ENCODE measurements at regions not wholly inside any gene's neighbourhood (a gene's known extent, or its start where the extent isn't known, plus 50 kb on each side); places are given as distances from the start of the nearest gene placed in this dataset.

DNA sequence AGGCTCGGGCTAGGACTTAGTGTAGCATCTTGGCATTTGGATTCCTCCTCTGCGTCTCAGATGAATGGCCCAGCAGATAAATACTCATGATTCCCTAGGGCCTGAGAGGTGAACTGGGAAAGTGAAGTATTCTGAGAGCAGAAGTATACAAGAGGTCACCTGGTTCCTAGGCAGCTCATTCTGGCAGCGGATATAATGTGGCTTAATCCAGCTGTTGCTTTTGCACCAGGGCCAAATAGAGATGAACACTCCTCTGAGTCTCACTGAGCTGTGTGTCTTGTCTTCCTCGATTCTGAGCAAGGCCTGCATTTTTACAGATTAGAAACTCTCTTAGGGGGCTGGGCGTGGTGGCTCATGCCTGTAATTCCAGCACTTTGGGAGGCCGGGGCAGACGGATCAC lies 196.1 kb downstream of the SLC4A3 start:
- H3K9ac ChIP-seq (ENCODE audit: low read depth, low read length): no peak overlapping the region
- H3K9me3 ChIP-seq (replicated peaks; ENCODE audit: low read length): no peaks in the 10 kb centered on the region
- H3K4me1 ChIP-seq (ENCODE audit: control insufficient read depth, insufficient read depth, low read length): no peaks in the 10 kb centered on the region
- no peak overlapping the region for H3K4me3 ChIP-seq (ENCODE audit: low read length)
- no peak overlapping the region for H3K4me2 ChIP-seq (ENCODE audit: low read length)
- H3K36me3 ChIP-seq (ENCODE audit: insufficient read depth, low read length): no peaks in the 10 kb centered on the region
- H3K27me3 ChIP-seq (ENCODE audit: control insufficient read depth, insufficient read depth, low read length): no peaks in the 10 kb centered on the region

DNA sequence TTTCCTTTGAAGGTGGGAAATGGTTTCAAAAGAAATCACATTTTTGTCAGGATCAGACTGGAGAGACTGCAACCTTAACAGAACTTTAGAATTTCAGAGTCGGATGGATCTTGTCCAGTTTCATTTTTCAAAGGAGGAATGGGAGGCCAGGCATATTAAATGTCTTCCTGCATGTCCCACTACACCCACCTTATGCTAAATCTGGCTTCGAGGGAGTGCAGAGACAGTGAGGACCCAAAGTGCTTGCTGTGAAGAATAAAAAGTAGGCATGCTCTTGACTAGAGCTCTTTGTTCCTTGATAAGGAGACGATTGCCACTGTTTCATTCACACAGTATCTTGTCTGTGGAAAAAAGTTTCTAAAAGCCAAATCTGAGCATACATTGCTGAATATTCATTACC lies 197.6 kb downstream of the SLC4A3 start:
- Histone ChIP-seq H3K36me3 (ENCODE audit: insufficient read depth, low read length) (no peaks in the 10 kb centered on the region), H3K4me3 (ENCODE audit: low read length) (no peak overlapping the region), H3K27me3 (ENCODE audit: control insufficient read depth, insufficient read depth, low read length) (no peaks in the 10 kb centered on the region), H3K9me3 (replicated peaks; ENCODE audit: low read length) (no peaks in the 10 kb centered on the region), H3K9ac (ENCODE audit: low read depth, low read length) (no peak overlapping the region), H3K4me1 (ENCODE audit: control insufficient read depth, insufficient read depth, low read length) (no peaks in the 10 kb centered on the region), H3K4me2 (ENCODE audit: low read length) (no peak overlapping the region)

DNA sequence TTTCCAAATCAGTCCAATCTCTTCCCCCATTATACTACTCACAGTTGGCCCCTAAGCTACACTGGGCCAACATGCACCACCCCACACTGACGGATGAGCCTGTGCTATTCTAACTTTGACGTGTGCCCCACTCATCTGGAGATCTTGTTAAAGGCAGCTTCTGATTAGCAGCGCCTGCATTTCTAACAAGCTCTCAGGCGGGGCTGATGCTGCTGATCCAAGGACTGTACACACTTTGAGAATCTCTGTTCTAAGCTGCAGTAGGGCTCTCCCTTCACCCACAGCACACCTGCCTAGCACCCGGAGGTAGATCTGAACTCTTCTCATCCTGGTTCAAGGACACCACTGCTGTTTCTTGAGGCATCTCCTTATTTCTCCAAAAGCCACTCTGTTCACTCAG lies 200.7 kb downstream of the SLC4A3 start:
- Histone ChIP-seq H3K4me1 (ENCODE audit: control insufficient read depth, insufficient read depth, low read length) (no peaks in the 10 kb centered on the region), H3K9ac (ENCODE audit: low read depth, low read length) (no peak overlapping the region), H3K36me3 (ENCODE audit: insufficient read depth, low read length) (no peaks in the 10 kb centered on the region), H3K4me3 (ENCODE audit: low read length) (no peak overlapping the region), H3K9me3 (replicated peaks; ENCODE audit: low read length) (no peaks in the 10 kb centered on the region), H3K4me2 (ENCODE audit: low read length) (no peak overlapping the region), H3K27me3 (ENCODE audit: control insufficient read depth, insufficient read depth, low read length) (no peaks in the 10 kb centered on the region)

DNA sequence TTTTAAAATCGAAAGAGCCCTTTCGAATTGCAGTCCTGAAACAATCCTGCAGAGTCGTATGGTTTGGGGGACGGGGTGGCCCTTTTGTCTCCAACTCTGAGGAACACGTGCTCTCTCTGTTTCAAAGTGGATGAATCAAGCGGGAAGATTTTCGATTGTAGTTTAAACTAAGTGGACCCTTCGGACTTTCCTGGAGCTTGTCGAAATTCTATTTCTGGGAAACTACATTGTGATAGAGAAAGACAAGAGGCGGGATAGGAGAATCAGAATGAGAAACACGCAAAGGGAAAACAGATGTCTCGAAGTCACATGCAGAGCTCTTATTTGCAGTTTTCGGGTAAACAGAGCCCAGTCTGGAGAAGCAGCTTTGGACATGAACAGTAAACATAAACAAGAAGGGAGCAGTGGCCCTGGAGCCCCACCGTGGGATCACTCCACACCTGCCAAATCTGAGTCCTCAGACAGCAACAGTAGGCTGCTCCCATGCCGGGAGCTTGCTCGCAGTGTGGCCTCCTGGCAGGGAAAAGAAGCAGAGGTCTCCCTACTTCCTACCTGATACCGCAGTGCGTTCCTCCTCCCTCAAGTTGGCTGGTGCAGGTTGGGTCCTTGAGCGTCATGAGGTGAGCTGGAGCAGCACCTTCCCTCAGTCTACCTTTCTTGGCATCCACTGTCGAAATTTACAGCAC lies 202.4 kb downstream of the SLC4A3 start:
- H3K36me3 ChIP-seq (ENCODE audit: insufficient read depth, low read length): no peaks in the 10 kb centered on the region
- no peaks in the 10 kb centered on the region for H3K4me1 ChIP-seq (ENCODE audit: control insufficient read depth, insufficient read depth, low read length)
- H3K9me3 ChIP-seq (replicated peaks; ENCODE audit: low read length): no peaks in the 10 kb centered on the region
- no peak overlapping the region for H3K9ac ChIP-seq (ENCODE audit: low read depth, low read length)
- no peaks in the 10 kb centered on the region for H3K27me3 ChIP-seq (ENCODE audit: control insufficient read depth, insufficient read depth, low read length)
- H3K4me3 ChIP-seq (ENCODE audit: low read length): no peak overlapping the region
- no peak overlapping the region for H3K4me2 ChIP-seq (ENCODE audit: low read length)

DNA sequence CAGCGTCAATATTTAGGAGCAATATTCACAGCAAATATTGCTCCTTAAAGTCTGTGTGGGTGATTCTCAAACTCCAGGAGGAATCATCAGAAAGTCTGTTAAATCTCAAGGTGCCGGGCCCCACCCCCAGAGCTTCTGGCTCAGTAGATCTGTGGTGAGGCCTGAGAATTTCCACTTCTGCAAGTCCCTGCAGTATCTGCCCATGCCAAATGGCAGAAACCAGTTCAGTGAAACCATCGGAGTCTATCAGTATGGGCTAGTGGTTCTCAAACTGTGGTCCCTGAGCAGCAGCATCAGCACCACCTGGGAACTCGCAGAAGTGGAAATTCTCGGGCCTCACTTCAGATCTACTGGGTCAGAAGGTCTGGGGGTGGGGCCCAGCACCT lies 202.9 kb downstream of the SLC4A3 start:
- H3K9ac ChIP-seq (ENCODE audit: low read depth, low read length): no peak overlapping the region
- no peaks in the 10 kb centered on the region for H3K27me3 ChIP-seq (ENCODE audit: control insufficient read depth, insufficient read depth, low read length)
- H3K4me2 ChIP-seq (ENCODE audit: low read length): no peak overlapping the region
- no peak overlapping the region for H3K4me3 ChIP-seq (ENCODE audit: low read length)
- H3K36me3 ChIP-seq (ENCODE audit: insufficient read depth, low read length): no peaks in the 10 kb centered on the region
- H3K9me3 ChIP-seq (replicated peaks; ENCODE audit: low read length): no peaks in the 10 kb centered on the region
- no peaks in the 10 kb centered on the region for H3K4me1 ChIP-seq (ENCODE audit: control insufficient read depth, insufficient read depth, low read length)

DNA sequence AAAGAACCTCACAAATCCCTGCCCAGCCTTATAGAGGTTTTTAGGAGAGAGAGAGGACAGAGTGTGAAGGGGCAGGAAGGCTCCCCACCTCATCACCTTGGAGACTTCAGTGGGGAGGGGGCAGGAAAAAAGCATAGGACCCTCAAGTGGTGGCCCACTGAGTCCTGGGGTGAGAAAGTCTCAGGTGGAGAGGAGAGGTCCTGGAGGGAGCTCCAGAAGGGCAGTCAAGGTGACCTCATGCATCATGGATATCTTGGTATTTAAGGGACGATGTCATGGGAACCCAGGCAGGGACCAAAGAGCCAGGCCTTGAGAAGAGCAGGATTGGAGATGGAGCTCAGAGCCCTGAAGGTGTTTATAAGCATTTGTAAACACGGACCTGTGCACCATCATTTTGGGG lies 204.5 kb downstream of the SLC4A3 start:
- no peak overlapping the region for H3K9ac ChIP-seq (ENCODE audit: low read depth, low read length)
- H3K27me3 ChIP-seq (ENCODE audit: control insufficient read depth, insufficient read depth, low read length): no peaks in the 10 kb centered on the region
- H3K4me3 ChIP-seq (ENCODE audit: low read length): no peak overlapping the region
- no peak overlapping the region for H3K4me2 ChIP-seq (ENCODE audit: low read length)
- no peaks in the 10 kb centered on the region for H3K36me3 ChIP-seq (ENCODE audit: insufficient read depth, low read length)
- H3K9me3 ChIP-seq (replicated peaks; ENCODE audit: low read length): no peaks in the 10 kb centered on the region
- no peaks in the 10 kb centered on the region for H3K4me1 ChIP-seq (ENCODE audit: control insufficient read depth, insufficient read depth, low read length)

DNA sequence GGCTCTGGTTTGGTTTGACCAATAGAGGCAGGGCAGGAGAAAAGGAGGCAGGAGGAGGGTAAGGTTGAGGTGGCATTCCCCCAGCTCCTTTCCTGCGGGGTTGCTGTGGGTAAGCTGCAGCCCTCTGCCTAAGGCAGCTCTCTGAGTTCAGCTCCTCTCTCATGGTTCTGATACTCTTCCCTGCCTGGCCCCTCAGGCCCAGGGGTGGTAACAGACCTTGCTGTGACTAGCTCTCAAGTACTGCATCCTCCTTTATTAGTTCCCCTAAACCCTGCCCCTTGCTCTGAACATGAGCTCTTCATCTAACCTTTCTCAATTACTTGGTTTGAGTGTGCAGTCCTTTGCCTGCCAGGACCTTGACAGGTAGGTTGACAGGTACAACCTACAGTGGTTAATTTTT lies 205.5 kb downstream of the SLC4A3 start:
- no peaks in the 10 kb centered on the region for H3K36me3 ChIP-seq (ENCODE audit: insufficient read depth, low read length)
- no peaks in the 10 kb centered on the region for H3K27me3 ChIP-seq (ENCODE audit: control insufficient read depth, insufficient read depth, low read length)
- no peaks in the 10 kb centered on the region for H3K9me3 ChIP-seq (replicated peaks; ENCODE audit: low read length)

DNA sequence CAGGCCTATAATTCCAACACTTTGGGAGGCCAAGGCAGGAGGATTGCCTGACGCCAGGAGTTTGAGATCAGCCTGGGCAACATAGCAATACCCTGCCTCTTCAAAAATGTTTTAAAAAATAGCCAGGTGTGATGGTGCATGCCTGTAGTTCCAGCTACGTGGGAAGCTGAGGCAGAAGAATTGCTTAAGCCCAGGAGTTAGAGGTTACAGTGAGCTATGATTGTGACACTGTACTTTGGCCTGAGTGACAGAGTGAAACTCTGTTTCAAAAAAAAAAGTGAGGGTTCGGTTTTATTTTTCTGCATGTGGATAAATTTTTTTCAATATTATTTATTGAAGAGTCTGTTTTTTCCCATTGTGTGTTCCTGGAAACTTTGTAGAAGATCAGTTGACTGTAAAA lies 208.1 kb downstream of the SLC4A3 start:
- no peaks in the 10 kb centered on the region for H3K36me3 ChIP-seq (ENCODE audit: insufficient read depth, low read length)
- no peaks in the 10 kb centered on the region for H3K4me1 ChIP-seq (ENCODE audit: control insufficient read depth, insufficient read depth, low read length)
- no peak overlapping the region for H3K9ac ChIP-seq (ENCODE audit: low read depth, low read length)
- peaks cover 4% of the 10 kb centered on the region for H3K27me3 ChIP-seq (ENCODE audit: control insufficient read depth, insufficient read depth, low read length)
- H3K4me3 ChIP-seq (ENCODE audit: low read length): no peak overlapping the region
- H3K4me2 ChIP-seq (ENCODE audit: low read length): no peak overlapping the region
- no peaks in the 10 kb centered on the region for H3K9me3 ChIP-seq (replicated peaks; ENCODE audit: low read length)

More for the DNA sequence above, 205.5 kb downstream of the SLC4A3 start:
- no peak overlapping the region for H3K9ac ChIP-seq (ENCODE audit: low read depth, low read length)
- H3K4me3 ChIP-seq (ENCODE audit: low read length): no peak overlapping the region
- H3K4me2 ChIP-seq (ENCODE audit: low read length): no peak overlapping the region
- no peaks in the 10 kb centered on the region for H3K4me1 ChIP-seq (ENCODE audit: control insufficient read depth, insufficient read depth, low read length)

DNA sequence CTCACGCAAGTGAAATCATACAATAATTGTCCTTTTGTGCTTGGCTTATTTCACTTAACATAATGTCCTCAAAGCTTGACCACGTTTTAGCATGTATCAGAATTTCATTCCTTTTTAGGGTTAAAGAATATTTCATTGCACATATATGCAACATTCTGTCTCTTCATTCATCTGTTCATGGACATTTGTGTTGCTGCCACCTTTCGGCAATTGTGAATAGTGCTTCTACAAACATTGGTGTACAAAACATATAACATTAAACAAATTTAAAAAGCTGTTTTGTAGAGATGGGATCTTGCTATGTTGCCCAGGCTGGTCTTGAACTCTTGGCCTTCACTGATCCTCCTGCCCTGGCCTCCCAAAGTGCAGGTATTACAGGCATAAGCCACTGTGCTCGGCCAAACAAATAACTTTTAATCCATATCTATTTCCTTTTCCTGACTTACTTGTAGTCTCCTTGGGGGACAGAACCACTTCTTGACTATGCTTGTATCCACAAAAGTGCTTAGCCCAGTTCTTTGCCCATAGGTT lies 209.3 kb downstream of the SLC4A3 start:
- Histone ChIP-seq H3K27me3 (ENCODE audit: control insufficient read depth, insufficient read depth, low read length) (peaks cover 4% of the 10 kb centered on the region), H3K9ac (ENCODE audit: low read depth, low read length) (no peak overlapping the region), H3K4me3 (ENCODE audit: low read length) (no peak overlapping the region), H3K4me2 (ENCODE audit: low read length) (no peak overlapping the region), H3K9me3 (replicated peaks; ENCODE audit: low read length) (no peaks in the 10 kb centered on the region), H3K4me1 (ENCODE audit: control insufficient read depth, insufficient read depth, low read length) (no peaks in the 10 kb centered on the region), H3K36me3 (ENCODE audit: insufficient read depth, low read length) (no peaks in the 10 kb centered on the region)

DNA sequence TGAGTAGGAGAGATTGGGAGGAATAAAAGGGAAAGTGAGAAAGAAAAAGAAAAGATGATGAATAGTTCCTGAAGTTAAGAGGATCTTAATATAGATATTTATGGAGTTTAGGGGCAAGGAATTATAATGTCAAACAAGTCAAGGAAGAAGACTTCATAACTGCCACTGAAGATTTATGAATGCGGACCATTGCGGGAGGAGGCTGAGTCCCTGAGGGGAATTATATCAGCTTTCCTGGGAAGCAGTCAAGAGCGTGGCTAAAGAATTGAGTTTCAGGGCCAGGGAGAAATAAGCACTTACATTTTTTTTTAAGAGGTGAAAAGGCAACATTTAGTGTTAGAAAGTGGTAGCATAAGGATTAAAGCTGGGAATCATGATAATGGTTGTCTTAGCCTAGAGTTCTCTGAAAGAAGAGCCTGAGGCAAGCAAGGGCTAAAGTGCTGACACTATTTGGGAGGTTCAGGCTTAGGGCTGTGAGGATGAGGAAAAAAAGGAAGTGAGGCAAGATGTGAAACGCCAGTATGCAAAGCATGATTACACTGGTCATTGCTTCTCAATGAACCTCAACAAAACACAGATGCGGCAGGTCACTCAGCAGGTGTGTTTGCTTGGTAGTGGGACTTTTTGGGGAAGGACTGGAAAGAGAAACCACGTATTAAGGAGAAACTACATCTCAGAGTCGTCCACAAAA lies 217.1 kb downstream of the SLC4A3 start:
- H3K4me1 ChIP-seq (ENCODE audit: control insufficient read depth, insufficient read depth, low read length): no peaks in the 10 kb centered on the region
- no peaks in the 10 kb centered on the region for H3K9me3 ChIP-seq (replicated peaks; ENCODE audit: low read length)
- peaks cover 9% of the 10 kb centered on the region for H3K27me3 ChIP-seq (ENCODE audit: control insufficient read depth, insufficient read depth, low read length)
- no peak overlapping the region for H3K9ac ChIP-seq (ENCODE audit: low read depth, low read length)
- H3K4me2 ChIP-seq (ENCODE audit: low read length): no peak overlapping the region
- no peaks in the 10 kb centered on the region for H3K36me3 ChIP-seq (ENCODE audit: insufficient read depth, low read length)
- no peak overlapping the region for H3K4me3 ChIP-seq (ENCODE audit: low read length)

DNA sequence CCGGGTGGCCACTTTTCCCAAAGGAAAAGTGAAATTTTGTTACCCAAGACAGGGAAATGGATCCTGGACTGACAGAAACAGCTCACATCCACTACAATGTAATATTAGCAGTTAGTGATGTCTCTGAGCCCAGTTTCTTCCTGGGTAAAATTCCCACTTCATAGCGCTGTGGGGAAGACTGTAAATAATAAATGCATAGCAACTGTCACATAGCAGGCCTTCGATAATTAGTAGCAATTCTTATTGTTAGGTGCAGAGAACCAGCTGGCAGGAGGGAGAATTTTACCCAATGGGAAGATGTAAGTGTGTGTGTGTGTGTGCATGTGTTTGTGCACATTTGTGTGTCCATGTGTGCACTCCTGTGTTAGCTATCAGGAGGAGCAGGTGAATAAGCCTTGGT lies 221.5 kb downstream of the SLC4A3 start:
- no peak overlapping the region for H3K9ac ChIP-seq (ENCODE audit: low read depth, low read length)
- H3K27me3 ChIP-seq (ENCODE audit: control insufficient read depth, insufficient read depth, low read length): peaks cover 20% of the 10 kb centered on the region
- no peaks in the 10 kb centered on the region for H3K4me1 ChIP-seq (ENCODE audit: control insufficient read depth, insufficient read depth, low read length)
- H3K9me3 ChIP-seq (replicated peaks; ENCODE audit: low read length): no peaks in the 10 kb centered on the region
- no peak overlapping the region for H3K4me2 ChIP-seq (ENCODE audit: low read length)
- H3K36me3 ChIP-seq (ENCODE audit: insufficient read depth, low read length): no peaks in the 10 kb centered on the region
- H3K4me3 ChIP-seq (ENCODE audit: low read length): no peak overlapping the region

DNA sequence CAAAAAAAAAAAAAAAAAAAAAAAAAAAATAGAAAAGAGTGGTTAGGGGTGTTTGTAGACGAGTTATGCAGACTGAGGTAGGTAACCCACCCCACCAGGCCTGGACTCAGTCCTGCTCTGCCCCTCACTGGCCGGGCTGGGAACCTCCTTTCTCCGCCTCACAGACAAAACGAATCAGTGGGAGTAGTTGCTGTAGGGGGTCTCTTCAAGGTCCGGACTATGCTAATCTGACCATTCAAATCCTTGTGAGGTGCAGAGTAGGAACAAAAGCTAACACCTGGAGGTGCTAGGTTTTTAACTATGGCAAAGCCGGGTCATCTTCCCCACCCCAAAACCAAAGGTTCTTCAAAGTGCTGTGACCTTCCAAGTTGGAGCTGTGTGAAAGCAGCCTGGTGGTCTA lies 223.7 kb downstream of the SLC4A3 start:
- no peaks in the 10 kb centered on the region for H3K4me1 ChIP-seq (ENCODE audit: control insufficient read depth, insufficient read depth, low read length)
- H3K4me3 ChIP-seq (ENCODE audit: low read length): no peak overlapping the region
- no peaks in the 10 kb centered on the region for H3K36me3 ChIP-seq (ENCODE audit: insufficient read depth, low read length)
- peaks cover 10% of the 10 kb centered on the region for H3K27me3 ChIP-seq (ENCODE audit: control insufficient read depth, insufficient read depth, low read length)
- no peak overlapping the region for H3K4me2 ChIP-seq (ENCODE audit: low read length)
- no peak overlapping the region for H3K9ac ChIP-seq (ENCODE audit: low read depth, low read length)
- H3K9me3 ChIP-seq (replicated peaks; ENCODE audit: low read length): no peaks in the 10 kb centered on the region
